Activated CD8-positive, alpha-beta memory T cell treated with anti-CD3 and anti-CD28 coated beads for 48 hours (primary cell): ENCODE measurements at regions not wholly inside any gene's neighbourhood (a gene's known extent, or its start where the extent isn't known, plus 50 kb on each side); places are given as distances from the start of the nearest gene placed in this dataset.

ENCODE experiments used
- DNase-seq, 3 experiments: peaks; one replicate each; pipeline ENCODE4 v3.0.0-alpha.2; 2020; ENCODE audit warnings: low read depth in 2 of 3, low spot score in 2 of 3

DNA sequence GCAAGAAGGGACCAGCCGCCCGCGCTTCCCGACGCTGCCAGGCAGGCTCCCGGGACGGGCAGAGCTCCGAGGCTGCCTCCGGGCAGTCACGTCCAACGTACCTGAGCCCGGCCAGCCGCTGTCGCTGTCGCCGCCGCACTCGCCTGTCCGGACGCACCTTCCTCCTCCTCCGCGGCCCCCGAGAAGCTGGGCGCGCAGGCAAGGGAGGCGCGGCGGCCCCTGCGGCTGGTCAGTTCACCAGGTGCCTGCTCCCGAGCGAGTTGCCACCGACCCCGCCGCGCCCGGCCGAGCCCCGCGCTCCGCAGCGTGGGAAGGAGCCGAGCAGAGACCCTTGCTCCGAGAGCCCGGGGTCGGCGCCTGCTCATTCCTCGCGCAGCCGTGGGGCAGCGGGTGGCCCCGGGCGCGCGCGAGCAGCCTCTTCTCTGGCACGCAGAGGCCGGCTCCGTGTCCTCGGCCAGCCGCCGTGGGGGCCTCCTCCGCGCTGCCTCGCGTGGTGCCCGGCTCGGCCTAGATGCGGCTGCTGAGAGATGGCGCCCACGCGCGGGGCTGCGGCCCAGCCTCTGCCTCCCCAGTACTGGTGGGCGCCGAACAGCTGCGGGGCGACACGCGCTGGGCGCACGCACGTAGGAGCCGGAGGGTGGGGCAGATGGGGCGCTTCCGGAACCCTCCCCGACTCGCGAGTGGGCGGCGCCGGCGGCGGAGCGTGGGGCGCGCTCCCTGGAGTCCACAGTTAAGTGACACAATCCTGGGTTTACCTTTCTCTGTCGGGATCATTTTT is 419.4 kb downstream of the UQCRFS1 start:
- no peak for DNase-seq

DNA sequence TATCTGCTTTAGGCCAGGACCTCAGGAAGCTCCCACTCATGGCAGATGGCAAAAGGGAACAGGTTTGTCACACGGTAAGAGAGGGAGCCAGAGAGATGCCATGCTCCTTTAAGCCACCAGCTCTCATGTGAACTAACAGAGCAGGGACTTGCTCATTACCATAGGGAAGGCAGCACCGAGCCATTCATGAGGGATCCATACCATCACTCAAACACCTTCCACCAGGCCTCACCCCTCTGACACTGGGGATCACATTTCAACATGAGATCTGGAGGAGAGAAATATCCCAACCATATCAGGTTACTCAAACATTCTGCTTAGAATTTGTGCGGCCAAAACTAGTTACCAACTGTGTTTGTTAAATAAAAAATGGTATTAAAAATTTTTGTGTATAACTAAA is 427.0 kb downstream of the UQCRFS1 start:
- DNase-seq, result no peak

DNA sequence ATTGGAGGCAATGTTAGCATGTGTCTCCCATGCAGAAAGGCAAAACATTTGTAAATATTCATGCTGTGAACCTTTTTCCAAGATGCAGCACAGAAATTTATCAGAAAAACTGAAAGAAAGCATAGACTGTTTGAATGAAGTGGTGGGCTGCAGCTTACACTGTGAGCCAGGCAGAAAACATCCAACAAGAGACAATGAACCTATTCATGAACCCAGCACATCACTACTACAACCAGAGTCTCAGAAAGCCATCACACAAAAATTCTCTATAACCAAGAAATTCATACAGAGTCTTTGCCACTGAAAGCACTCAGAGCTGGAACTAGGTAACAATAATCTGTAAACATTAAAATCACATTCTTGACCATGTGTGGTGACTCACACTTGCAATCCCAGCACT is 448.9 kb downstream of the UQCRFS1 start:
- no peak for DNase-seq

DNA sequence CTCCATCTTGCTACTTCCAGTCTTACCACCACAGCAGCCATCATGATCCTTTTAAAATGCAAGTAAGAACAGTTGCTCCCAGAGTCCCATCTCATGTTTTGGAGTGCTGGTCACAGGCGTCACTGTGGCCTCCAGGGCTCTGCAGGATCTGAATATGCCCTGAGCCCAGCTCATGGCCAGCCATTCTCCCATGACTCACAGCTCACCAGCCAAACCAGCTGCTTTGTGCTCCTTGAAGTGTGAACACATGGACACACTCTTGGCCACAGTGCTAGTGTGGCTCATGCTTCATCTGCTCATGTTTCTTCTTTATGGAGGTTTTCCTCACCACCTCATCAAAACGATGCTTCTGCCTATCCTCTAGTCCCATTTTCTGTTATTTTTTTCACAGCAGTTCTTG is 466.5 kb downstream of the UQCRFS1 start:
- no peak for DNase-seq

DNA sequence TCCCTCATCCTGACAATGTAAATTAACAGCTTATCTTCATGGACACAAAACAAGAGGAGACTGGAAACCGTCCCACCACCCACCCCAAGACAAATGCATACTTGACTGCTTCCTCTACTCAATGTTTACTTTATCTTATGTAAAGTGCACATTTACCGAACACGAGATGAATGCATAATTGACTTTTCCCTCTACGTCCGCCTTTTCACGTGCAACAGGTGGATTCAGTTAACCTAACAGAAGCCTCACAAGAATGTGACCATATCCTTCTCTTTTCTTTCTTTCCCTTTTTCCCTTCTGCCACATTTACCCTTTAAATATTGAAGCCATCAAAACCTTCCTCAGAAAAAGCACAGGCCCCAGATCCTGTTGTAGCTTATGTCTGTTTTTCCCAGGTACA is 468.0 kb downstream of the UQCRFS1 start:
- DNase-seq, result no peak

DNA sequence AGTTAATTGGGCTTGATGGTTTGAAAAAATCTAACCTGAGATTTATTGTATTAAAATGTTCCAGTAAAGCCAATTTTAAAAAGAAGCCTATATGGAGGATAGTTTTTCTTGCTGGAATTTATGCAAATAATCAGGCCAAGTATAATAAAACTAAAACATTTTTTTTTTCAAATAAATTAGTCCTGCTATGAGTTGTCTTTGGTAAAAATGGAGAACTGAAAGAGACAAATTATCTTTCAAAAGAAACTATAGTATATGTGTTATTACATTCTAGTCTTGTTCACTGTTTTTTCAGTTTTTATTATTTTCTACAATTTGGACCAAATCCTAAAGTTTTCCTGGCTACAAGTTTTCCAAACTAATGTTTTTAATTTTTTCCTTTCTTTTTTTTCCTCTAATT is 468.9 kb downstream of the UQCRFS1 start:
- no peak for DNase-seq

DNA sequence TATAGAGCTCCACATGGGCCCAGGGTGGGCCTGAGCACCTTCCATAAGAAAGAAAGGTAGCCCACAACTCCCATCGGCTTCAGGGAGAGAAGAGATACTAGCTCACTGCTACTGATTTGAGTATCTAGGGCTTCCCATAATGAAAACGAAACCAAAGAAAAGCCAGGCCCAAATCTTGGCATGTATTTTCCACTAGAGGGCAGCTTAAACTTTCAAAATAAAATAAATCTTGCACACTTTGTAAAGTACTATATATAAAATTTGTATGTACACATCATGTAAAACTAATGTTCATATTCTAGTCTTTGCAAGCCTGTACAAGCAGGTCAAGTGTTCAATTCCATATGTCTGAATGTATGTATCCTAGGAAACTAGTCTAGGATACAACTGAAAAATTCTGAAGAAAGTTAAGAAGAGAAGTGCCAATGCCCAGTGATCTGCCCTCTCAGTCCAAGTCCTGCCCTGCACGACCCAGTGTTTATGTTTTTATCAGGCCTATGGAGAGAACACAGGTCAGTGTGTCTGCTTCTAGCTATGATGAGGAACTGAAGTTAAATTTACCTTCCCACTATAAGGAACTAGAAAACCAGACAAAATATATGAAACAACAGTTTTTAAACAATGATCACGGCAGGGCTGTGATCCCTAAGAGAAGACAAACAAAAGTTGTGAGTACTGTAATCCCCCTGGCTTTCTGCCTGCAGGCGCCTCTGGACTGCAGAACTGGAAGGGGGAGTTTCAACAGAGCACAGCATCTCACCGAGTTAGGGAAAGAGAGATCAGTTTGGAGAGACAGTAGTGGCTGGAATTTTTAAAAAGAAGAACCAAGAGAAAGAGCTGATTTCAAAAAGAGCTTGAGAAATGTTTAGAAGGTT is 475.7 kb downstream of the UQCRFS1 start:
- no peak for DNase-seq

DNA sequence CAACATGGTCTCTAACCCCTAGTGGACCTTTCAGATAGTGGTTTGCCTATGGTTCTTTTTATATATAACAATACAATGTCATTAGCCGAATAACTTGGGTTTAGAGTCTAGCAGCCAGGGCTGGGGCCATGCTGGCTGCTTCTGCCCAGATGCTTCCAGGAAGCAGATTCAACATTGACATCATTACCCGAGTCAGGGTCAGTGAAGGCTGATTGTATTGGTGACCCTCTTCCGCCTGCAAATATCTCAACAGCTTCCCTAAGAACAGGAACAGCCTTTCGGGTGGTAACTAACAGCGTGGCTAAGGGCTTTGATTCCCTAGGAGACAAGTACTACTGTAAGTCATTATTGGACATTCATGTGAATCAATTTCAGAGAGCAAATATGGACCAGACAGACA is 476.4 kb downstream of the UQCRFS1 start:
- no peak for DNase-seq

DNA sequence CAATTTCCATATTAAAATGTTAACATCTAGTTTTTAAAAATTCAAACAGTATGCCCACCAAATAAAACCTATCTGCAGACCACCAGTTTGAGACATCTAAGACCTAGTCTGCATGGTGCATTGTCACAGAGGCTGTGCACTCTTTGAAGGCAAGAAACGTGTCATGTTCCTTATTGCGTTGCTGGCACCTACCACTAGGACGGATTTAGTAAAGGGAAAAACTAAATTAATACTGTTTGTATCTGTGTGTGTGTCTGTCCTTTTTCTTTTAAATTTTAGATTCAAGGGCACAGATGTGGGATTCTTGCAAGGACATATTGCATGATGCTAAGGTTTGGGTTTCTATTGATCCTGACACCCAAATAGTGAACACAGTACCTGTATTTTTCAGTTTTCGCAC is 481.4 kb downstream of the UQCRFS1 start:
- no peak for DNase-seq

DNA sequence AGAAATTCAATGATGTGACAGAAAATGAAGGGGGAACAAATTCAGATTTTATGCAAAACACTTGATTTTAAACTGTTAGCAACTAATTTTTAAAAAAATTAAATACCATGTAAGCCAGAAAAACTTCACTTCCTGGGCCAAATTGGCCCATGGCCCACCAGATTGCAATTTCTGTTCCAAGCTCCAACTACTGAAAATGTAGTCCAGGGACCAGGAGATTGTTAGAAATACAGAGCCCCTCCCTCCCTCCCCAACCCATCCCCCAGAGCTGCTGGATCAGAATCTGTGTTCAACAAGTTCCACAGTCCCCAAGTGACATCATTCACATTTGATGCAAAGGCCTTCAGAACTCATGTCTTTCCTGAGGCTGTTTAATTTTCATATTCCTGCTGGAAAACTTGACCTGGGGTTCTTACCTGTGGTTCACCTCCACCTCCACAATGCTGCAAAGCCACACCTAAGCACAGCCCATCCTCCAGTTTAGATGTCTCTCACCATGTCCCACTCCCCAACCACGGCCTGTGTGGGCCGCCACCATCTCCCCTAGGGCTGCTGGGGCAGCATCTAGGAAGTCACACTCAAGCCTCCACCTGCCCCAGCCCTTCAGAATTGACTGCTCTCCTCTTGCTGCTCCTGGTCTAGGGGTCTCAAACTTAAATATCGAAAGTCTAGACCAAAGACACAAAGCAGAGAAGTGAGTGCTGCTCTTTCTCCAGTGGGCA is 482.0 kb downstream of the UQCRFS1 start:
- no peak for DNase-seq

DNA sequence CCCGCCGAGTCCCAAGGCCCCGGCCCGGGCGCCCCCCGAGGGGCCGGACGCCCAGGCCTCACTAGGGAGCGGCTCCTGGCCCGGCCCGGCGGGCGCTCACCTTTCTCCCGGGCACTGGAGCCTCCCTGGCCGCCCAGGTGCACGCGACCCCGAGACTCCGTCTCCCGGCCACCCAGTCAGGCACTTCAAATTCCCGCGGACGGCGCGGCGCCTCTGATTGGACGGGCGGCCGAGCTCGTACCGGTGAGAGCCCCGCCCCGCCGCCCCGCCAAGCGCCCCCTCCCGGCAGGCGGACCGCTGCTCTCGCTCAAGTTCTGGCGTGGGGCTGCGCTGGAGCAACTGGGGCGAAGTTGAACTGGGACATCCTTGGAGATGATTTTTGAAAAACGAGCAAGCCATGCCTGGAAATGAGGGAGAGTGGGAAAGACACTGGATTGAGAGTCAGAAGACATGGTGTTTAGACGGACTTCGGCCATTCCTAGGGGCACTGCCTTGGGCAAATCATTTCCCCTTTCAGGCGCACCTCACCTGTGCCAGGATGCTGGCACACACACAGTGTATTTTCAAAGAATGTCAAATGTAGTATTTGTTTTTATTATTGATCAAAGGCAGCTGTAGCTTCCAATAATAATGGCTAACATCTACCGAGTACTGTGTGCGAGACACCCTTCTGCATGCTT is 485.3 kb downstream of the UQCRFS1 start:
- no peak for DNase-seq

DNA sequence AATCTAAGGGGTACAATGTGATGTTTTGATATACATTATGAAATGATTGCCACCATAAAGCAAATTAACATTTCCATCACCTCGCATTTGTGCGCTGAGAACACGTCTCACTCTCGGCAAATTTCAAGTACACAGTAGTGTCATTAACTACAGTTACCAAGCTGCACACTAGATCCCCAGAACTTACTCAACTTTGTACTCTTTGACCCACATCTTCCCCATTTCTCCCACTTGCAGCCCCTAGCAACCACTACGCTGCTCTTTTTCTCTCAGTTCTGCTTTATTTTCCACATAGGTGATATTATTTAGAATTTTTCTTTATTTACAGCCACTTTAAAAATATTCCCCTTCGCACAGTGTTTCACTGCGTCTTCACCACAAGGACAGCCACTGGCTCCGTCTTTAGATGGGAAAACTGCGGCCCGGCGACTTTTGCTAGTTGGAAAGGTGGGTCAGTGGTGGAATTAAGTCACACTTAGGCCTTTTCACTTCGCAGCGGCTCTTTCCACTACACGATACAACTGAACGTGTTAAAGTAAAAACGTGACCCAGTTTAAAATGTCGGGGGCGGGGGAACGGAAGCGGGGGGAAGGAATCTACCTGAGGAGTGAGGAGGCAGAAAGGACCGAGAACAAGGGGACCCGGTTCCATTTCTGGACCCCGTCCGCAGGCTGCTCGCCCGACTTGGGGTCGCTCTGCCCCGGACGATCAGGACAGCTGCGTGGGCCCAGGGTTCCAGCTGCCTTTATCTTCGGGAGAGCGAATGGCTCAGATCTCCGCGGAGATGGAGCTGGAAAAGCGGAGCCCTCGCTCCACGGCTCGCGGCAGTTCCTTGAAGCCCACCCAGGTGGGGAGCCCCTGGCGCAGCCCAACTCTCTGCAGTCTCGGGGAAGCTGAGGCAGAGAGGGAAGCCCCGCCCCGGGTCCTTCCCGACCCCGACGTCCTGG is 486.1 kb downstream of the UQCRFS1 start:
- no peak for DNase-seq

DNA sequence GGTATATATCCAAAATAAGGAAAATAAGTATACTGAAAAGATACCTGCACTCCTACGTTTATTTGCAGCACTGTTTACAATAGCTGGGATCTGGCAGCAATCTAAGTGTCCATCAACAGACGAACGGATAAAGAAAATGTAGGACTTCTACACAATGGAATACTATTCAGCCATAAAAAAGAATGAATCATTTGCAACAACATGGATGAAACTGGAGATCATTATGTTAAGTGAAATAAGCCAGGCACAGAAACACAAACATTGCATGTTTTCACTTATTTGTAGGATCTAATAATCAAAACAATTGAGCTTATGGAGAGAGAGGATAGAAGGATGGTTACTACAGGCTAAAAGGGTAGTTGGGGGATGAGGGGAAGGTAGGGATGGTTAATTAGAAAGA is 494.0 kb downstream of the UQCRFS1 start:
- no peak for DNase-seq

DNA sequence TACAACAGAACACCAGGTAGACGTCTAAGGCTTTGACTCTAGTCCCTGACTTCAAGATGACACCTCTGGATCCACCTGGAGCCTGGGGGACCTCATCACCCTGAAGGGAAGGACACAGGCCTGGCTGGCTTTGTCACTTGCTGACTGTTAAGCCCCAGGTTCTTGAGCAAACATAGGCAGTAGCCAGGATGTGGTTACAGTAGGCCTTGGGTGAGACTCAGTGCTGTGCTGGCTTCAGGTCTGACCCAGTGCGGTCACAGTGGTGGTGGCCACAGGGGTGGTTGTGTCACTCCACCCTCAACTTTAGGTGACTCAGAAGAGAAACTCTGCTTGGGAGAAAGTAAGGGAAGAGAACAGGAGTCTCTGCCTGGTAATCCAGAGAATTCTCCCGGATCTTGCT is 497.8 kb downstream of the UQCRFS1 start:
- DNase-seq, result no peak

DNA sequence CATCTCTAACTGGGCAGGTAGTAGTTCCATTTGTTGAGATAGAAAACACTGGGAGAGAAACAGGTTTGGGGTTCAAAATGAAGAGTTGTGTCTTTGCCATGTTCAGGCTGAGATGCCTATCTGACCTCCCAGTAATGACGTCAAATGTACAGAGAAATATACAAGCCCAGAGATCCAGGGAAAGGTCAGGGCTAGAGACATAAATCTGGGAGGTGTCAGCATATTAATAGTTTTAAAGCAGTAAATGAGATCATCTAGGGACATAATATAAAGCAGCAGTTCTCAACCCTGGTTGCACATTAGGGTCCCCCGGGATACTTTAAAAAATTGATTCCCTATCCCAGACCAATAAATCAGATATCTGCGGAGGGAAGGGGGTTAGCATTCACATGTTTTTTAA is 501.5 kb downstream of the UQCRFS1 start:
- no peak for DNase-seq

DNA sequence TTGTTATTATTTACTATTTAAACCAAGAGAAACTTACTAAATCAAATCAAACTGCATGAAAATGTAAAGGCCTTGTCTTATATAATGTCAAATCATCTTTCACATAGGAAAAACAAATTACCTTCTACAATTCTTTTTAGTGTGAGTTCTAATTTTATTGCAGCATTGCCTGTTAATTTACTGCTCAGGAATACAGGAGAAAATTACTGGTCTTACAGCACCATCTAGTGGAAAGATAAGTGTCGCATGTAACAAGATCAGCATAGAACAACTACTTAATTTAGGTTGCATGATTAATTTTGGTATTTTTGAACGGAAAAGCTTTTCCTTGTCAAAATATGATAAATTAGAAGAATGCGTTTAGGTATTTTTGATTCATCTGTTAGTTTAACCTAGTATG is 502.7 kb downstream of the UQCRFS1 start:
- no peak for DNase-seq

DNA sequence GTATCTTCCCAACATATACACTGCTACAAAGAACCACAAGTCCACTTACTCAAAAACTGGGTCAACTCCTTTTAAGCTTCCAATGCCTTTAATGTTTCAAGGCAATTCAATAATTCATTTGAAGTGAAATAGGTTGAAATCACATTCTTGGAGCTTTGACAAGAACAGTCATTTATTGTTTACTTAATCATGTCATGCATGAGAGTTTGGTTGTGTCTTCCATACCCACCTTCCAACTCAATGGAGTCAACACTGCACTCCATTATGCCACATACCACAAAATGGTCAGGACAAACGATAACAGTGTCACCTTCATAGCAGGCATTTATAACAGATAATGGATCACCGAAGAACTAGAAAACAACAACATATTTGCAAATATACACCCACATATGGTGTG is 506.3 kb downstream of the UQCRFS1 start:
- DNase-seq, result no peak

DNA sequence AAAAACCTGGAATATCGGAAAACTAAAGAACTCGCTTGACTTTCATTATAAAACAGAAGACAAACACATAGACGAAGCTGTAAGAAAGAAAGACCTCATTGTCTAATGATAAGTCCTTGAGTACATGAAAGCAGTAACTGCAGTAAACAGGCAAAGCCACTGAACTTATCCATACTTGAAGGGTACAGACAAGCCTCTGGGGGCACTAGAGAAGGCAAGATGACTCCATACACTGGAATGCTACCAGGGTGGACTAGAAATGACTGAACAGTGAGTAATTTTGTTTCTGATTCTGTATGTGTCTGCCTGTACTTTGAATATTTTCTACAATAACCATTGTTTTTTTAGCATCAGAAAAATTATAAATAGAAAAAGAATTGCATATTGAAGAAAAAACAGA is 507.9 kb downstream of the UQCRFS1 start:
- DNase-seq, result no peak

DNA sequence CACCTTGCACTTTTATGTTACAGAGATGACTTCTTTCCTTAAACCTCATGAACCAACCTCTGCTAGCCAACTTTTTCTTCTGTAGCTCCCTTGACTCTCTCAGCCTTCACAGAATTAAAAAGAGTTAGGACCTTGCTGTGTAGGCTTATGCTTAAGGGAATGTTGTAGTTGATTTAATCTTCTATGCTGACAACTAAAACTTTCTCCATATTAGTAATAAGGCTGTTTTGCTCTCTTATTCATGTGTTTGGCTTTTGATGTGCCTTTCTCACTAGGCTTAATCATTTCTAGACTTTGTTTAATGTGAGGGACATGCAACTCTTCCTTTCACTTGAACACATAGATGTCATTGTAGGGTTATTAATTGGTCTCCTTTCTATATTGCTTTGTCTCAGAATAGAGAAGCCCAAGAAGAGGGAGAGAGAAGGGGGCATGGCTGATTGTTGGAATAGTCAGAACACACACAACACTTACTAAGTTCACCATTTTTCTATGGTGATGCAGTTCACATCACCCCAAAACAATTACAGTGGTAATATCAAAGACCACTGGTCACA is 509.5 kb downstream of the UQCRFS1 start:
- no peak for DNase-seq

DNA sequence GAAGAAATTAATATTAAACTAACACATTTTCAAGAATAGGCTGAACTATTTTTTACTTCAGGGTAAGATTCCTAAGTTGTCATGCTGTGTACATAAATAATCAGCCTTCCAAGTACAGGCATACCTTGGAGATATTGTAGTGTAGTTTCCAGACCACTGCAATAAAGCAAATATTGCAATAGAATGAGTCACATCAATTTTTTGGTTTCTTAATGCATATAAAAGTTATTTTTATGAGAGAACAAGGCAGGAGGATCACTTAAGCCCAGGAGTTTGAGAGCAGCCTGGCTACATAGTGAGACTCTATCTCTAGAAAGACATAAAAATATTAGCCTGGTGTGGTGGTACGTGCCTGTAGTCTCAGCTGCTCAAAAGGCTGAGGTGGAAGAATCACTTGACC is 511.5 kb downstream of the UQCRFS1 start:
- DNase-seq, result no peak
